DOHH2 (cell line): ENCODE measurements at regions not wholly inside any gene's neighbourhood (a gene's known extent, or its start where the extent isn't known, plus 50 kb on each side); places are given as distances from the start of the nearest gene placed in this dataset.

ENCODE experiments used
- CTCF ChIP-seq: fragments of 200-600 bp; sonication (generic); IDR thresholded peaks from one replicate; pipeline ENCODE4 v1.5.1; 2014; ENCODE audit warnings: antibody characterized with exemption, mild to moderate bottlenecking, low read depth, low read length; ENCODE audit not compliant: poor library complexity, severe bottlenecking
- EZH2phosphoT487 ChIP-seq: fragments of 200-600 bp; sonication (generic); IDR thresholded peaks from 2 replicates; pipeline ENCODE4 v1.6.1; 2017; ENCODE audit warnings: borderline replicate concordance, mild to moderate bottlenecking, antibody characterized with exemption, low read length, moderate library complexity, mixed read lengths

- TF ChIP-seq EZH2phosphoT487 (no peak), CTCF (no peak)
These were observed 488.5 kb upstream of the MAN1A1 start for GRCh38 chr6:119838043-119838442.
